ENCODE measurements at regions not wholly inside any gene's neighbourhood (a gene's known extent, or its start where the extent isn't known, plus 50 kb on each side); places are given as distances from the start of the nearest gene placed in this dataset.

DNA sequence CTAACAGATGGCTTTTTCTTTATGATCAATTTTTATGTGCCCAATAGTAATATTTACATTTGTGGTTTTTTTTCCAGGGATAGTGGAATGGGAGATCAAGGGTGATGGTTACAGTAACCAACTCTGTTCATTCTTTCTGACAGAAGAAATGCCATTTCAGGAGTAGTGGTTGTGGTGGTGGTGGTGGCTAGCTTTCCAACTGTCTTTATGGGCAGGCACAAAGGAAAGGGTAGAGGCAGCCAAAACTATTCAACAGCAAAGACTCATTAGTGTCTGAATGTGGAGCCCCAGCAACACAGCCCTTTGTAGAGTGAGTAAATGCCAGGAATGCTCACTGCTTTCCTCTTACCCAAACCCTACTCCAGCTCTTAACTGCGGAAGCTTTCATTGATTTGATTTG, 227.7 kb downstream of the RND3 start:
- TF ChIP-seq, protein P1, sequence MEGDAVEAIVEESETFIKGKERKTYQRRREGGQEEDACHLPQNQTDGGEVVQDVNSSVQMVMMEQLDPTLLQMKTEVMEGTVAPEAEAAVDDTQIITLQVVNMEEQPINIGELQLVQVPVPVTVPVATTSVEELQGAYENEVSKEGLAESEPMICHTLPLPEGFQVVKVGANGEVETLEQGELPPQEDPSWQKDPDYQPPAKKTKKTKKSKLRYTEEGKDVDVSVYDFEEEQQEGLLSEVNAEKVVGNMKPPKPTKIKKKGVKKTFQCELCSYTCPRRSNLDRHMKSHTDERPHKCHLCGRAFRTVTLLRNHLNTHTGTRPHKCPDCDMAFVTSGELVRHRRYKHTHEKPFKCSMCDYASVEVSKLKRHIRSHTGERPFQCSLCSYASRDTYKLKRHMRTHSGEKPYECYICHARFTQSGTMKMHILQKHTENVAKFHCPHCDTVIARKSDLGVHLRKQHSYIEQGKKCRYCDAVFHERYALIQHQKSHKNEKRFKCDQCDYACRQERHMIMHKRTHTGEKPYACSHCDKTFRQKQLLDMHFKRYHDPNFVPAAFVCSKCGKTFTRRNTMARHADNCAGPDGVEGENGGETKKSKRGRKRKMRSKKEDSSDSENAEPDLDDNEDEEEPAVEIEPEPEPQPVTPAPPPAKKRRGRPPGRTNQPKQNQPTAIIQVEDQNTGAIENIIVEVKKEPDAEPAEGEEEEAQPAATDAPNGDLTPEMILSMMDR (conservative IDR thresholded peaks at IDR 0.05): no peak
- TF ChIP-seq ZFX (IDR thresholded peaks at IDR 0.05): no peak

All from C4-2B (cell line).